HG03354 (cell line): ENCODE measurements at regions not wholly inside any gene's neighbourhood (a gene's known extent, or its start where the extent isn't known, plus 50 kb on each side); places are given as distances from the start of the nearest gene placed in this dataset.

Experiments used
- ATAC-seq: cut with Tn5 transposase; IDR thresholded peaks from one replicate; pipeline ENCODE4 v1.9.1; 2021; ENCODE audit warnings: mild to moderate bottlenecking; ENCODE audit not compliant: unreplicated experiment, poor library complexity, severe bottlenecking

GRCh38 chr4:167629272-167629671 is 395.0 kb upstream of the SPOCK3 start:
- no peak for ATAC-seq

- no peak for ATAC-seq
Observed at GRCh38 chr4:167642250-167642649, 408.0 kb upstream of the SPOCK3 start.

- no peak for ATAC-seq
Observed at GRCh38 chr4:167645358-167645757, 411.1 kb upstream of the SPOCK3 start.

GRCh38 chr4:167652267-167652666 is 418.0 kb upstream of the SPOCK3 start:
- ATAC-seq, result no peak

GRCh38 chr4:167688660-167689142 is 403.6 kb upstream of the ANXA10 start:
- no peak for ATAC-seq

- ATAC-seq, result no peak
Observed at GRCh38 chr4:167702391-167702790, 389.9 kb upstream of the ANXA10 start.

- ATAC-seq, result no peak
Observed at GRCh38 chr4:167711517-167711916, 380.8 kb upstream of the ANXA10 start.

- no peak for ATAC-seq
Observed at GRCh38 chr4:167713756-167714155, 378.6 kb upstream of the ANXA10 start.

GRCh38 chr4:167715176-167715575 is 377.2 kb upstream of the ANXA10 start:
- no peak for ATAC-seq

- no peak for ATAC-seq
Observed at GRCh38 chr4:167717495-167717894, 374.8 kb upstream of the ANXA10 start.

GRCh38 chr4:167721617-167722486 is 370.5 kb upstream of the ANXA10 start:
- no peak for ATAC-seq

GRCh38 chr4:167722487-167722808 is 369.9 kb upstream of the ANXA10 start:
- no peak for ATAC-seq

GRCh38 chr4:167724941-167725340 is 367.4 kb upstream of the ANXA10 start:
- no peak for ATAC-seq

- no peak for ATAC-seq
Observed at GRCh38 chr4:167730769-167731168, 361.6 kb upstream of the ANXA10 start.

- no peak for ATAC-seq
Observed at GRCh38 chr4:167745024-167745687, 347.2 kb upstream of the ANXA10 start.

- no peak for ATAC-seq
Observed at GRCh38 chr4:167767281-167767680, 325.1 kb upstream of the ANXA10 start.

- no peak for ATAC-seq
Observed at GRCh38 chr4:167774646-167775045, 317.7 kb upstream of the ANXA10 start.

GRCh38 chr4:167775375-167775774 is 317.0 kb upstream of the ANXA10 start:
- ATAC-seq, result no peak

- no peak for ATAC-seq
Observed at GRCh38 chr4:167779280-167779679, 313.1 kb upstream of the ANXA10 start.

GRCh38 chr4:167779864-167780263 is 312.5 kb upstream of the ANXA10 start:
- no peak for ATAC-seq

- ATAC-seq, result no peak
Observed at GRCh38 chr4:167784826-167785225, 307.5 kb upstream of the ANXA10 start.
